Cardiac muscle cell (in vitro differentiated cells and primary cell): ENCODE measurements at regions not wholly inside any gene's neighbourhood (a gene's known extent, or its start where the extent isn't known, plus 50 kb on each side); places are given as distances from the start of the nearest gene placed in this dataset.
"Not testable (repeated sequence)": the region's sequence is repeated elsewhere in the genome, so short reads cannot be mapped to it uniquely, and the experiment has no call there.

Experiments
- DNase-seq, 2 donors: peaks; one replicate each; pipeline versions ENCODE4 v3.0.0 to v3.0.0-alpha.2; 2010 to 2017; ENCODE audit warnings: low read depth in 1 of 2, low spot score in 1 of 2
- H3K27ac ChIP-seq: fragments of 200-600 bp; sonication (generic); 2 replicates; pipeline ENCODE4 v1.5.1; 2016
- H3K27me3 ChIP-seq: fragments of 200-600 bp; sonication (generic); 2 replicates; pipeline ENCODE4 v1.6.0; 2016; ENCODE audit warnings: control low read depth
- H3K36me3 ChIP-seq: fragments of 200-600 bp; sonication (generic); 2 replicates; pipeline ENCODE4 v1.5.1; 2016; ENCODE audit warnings: control low read depth
- H3K4me1 ChIP-seq: fragments of 200-600 bp; sonication (generic); 2 replicates; pipeline ENCODE4 v1.8.1; 2017; ENCODE audit warnings: low read depth, mild to moderate bottlenecking, mixed run types
- H3K4me3 ChIP-seq: fragments of 200-600 bp; sonication (generic); 2 replicates; pipeline ENCODE4 v1.5.1; 2016; ENCODE audit warnings: mild to moderate bottlenecking
- H3K9me3 ChIP-seq: fragments of 200-600 bp; sonication (generic); 2 replicates; pipeline ENCODE4 v1.5.1; 2017; ENCODE audit warnings: low read depth, mild to moderate bottlenecking, control low read depth

GRCh38 chr2:89863209-89863608 lies 1171.7 kb downstream of the RPIA start:
- H3K27ac ChIP-seq, H3K4me3 ChIP-seq, H3K36me3 ChIP-seq, H3K27me3 ChIP-seq, H3K4me1 ChIP-seq, DNase-seq, H3K9me3 ChIP-seq: not testable (repeated sequence)

- H3K27ac ChIP-seq: not testable (repeated sequence)
Observed at GRCh38 chr2:89874810-89875595, 1183.5 kb downstream of the RPIA start.

GRCh38 chr2:89876445-89876844 lies 1185.0 kb downstream of the RPIA start:
- not testable (repeated sequence) for H3K4me1 ChIP-seq, H3K36me3 ChIP-seq, H3K4me3 ChIP-seq, DNase-seq, H3K27ac ChIP-seq, H3K27me3 ChIP-seq, H3K9me3 ChIP-seq

More at GRCh38 chr2:89874810-89875595, 1183.5 kb downstream of the RPIA start:
- not testable (repeated sequence) for DNase-seq, H3K9me3 ChIP-seq, H3K36me3 ChIP-seq, H3K27me3 ChIP-seq, H3K4me3 ChIP-seq, H3K4me1 ChIP-seq

GRCh38 chr2:89876878-89877277 lies 1185.4 kb downstream of the RPIA start:
- H3K36me3 ChIP-seq, H3K27me3 ChIP-seq, H3K4me1 ChIP-seq, H3K9me3 ChIP-seq, DNase-seq, H3K27ac ChIP-seq, H3K4me3 ChIP-seq: not testable (repeated sequence)

- H3K27ac ChIP-seq, H3K9me3 ChIP-seq, DNase-seq, H3K4me3 ChIP-seq, H3K27me3 ChIP-seq, H3K36me3 ChIP-seq, H3K4me1 ChIP-seq: not testable (repeated sequence)
Observed at GRCh38 chr2:89882880-89883279, 1191.4 kb downstream of the RPIA start.

GRCh38 chr2:89883624-89884023 lies 1192.2 kb downstream of the RPIA start:
- H3K27ac ChIP-seq, H3K4me3 ChIP-seq, DNase-seq, H3K9me3 ChIP-seq, H3K27me3 ChIP-seq, H3K36me3 ChIP-seq, H3K4me1 ChIP-seq: not testable (repeated sequence)

GRCh38 chr2:89885071-89885470 lies 1193.6 kb downstream of the RPIA start:
- H3K9me3 ChIP-seq, H3K27ac ChIP-seq, DNase-seq, H3K27me3 ChIP-seq, H3K4me3 ChIP-seq, H3K36me3 ChIP-seq, H3K4me1 ChIP-seq: not testable (repeated sequence)

GRCh38 chr2:89888693-89889092 lies 1197.2 kb downstream of the RPIA start:
- not testable (repeated sequence) for DNase-seq, H3K9me3 ChIP-seq, H3K36me3 ChIP-seq, H3K4me3 ChIP-seq, H3K27ac ChIP-seq, H3K4me1 ChIP-seq, H3K27me3 ChIP-seq

GRCh38 chr2:89890185-89890773 lies 1198.8 kb downstream of the RPIA start:
- not testable (repeated sequence) for H3K4me3 ChIP-seq, H3K27me3 ChIP-seq, H3K36me3 ChIP-seq

GRCh38 chr2:89894988-89895387 lies 1203.5 kb downstream of the RPIA start:
- H3K27me3 ChIP-seq, H3K4me3 ChIP-seq, H3K36me3 ChIP-seq, H3K4me1 ChIP-seq, H3K9me3 ChIP-seq, DNase-seq, H3K27ac ChIP-seq: not testable (repeated sequence)

More at GRCh38 chr2:89890185-89890773, 1198.8 kb downstream of the RPIA start:
- H3K27ac ChIP-seq, H3K9me3 ChIP-seq, H3K4me1 ChIP-seq, DNase-seq: not testable (repeated sequence)

GRCh38 chr2:89895629-89896028 lies 1204.2 kb downstream of the RPIA start:
- not testable (repeated sequence) for H3K9me3 ChIP-seq, H3K4me1 ChIP-seq, DNase-seq, H3K27ac ChIP-seq, H3K36me3 ChIP-seq, H3K27me3 ChIP-seq, H3K4me3 ChIP-seq

- H3K4me3 ChIP-seq, H3K27me3 ChIP-seq, H3K4me1 ChIP-seq, H3K36me3 ChIP-seq, DNase-seq, H3K27ac ChIP-seq, H3K9me3 ChIP-seq: not testable (repeated sequence)
Observed at GRCh38 chr2:89927018-89927417, 1235.5 kb downstream of the RPIA start.

- H3K4me3 ChIP-seq, H3K9me3 ChIP-seq, H3K36me3 ChIP-seq, H3K4me1 ChIP-seq, H3K27me3 ChIP-seq, H3K27ac ChIP-seq, DNase-seq: not testable (repeated sequence)
Observed at GRCh38 chr2:89935436-89935835, 1244.0 kb downstream of the RPIA start.

GRCh38 chr2:89936011-89936410 lies 1244.5 kb downstream of the RPIA start:
- not testable (repeated sequence) for H3K4me1 ChIP-seq, H3K9me3 ChIP-seq, H3K27me3 ChIP-seq, H3K27ac ChIP-seq, DNase-seq, H3K36me3 ChIP-seq, H3K4me3 ChIP-seq
